GM19452 (cell line): ENCODE measurements at regions not wholly inside any gene's neighbourhood (a gene's known extent, or its start where the extent isn't known, plus 50 kb on each side); places are given as distances from the start of the nearest gene placed in this dataset.

ENCODE experiments used
- ATAC-seq: cut with Tn5 transposase; IDR thresholded peaks from one replicate; pipeline ENCODE4 v1.9.1; 2021; ENCODE audit not compliant: unreplicated experiment

DNA sequence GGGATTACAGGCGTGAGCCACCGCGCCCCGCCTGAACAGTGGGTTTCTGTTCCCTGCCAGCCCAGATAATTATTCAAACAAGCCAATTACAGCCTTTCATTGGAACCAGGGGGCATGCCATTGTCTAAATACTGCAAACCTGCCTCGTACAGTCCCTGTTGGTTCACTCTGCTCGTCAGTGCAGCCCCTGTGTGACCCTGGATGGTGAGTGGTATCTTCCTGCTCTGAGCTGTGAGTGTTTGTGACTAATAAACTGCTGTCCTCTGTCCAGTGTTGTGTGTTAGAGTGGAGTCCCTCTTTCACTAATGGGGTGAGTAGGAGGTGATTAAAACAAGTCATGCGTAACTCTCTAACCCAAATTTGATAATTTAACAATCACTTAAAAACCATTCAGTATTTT is 176.5 kb upstream of the FAM3C start:
- no peak for ATAC-seq

- ATAC-seq, result no peak
Observed at GRCh38 chr7:121570365-121570764, 174.3 kb upstream of the FAM3C start.

- ATAC-seq, result no peak
Observed at GRCh38 chr7:121563177-121563576, 167.1 kb upstream of the FAM3C start.

DNA sequence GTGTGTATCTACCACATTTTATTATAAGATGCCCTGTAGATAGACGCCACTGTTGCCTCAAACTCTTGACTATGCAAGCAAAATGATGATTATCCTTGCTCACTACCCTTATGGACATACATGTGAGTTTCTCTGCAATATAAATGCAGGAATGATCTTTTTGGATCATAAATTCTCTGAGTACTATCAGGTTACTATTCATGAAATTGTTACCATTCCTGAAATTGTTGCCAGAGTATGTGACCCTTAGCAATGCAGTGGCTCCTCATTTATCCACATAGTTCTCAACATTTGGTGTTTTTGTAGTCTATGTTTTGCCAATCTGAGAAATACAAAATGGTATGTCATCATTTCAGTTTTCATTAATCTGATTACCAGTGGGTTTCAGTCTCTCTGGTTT is 166.2 kb upstream of the FAM3C start:
- no peak for ATAC-seq

GRCh38 chr7:121561717-121562116 is 165.6 kb upstream of the FAM3C start:
- ATAC-seq, result no peak

- no peak for ATAC-seq
Observed at GRCh38 chr7:121560267-121560990, 164.3 kb upstream of the FAM3C start.

DNA sequence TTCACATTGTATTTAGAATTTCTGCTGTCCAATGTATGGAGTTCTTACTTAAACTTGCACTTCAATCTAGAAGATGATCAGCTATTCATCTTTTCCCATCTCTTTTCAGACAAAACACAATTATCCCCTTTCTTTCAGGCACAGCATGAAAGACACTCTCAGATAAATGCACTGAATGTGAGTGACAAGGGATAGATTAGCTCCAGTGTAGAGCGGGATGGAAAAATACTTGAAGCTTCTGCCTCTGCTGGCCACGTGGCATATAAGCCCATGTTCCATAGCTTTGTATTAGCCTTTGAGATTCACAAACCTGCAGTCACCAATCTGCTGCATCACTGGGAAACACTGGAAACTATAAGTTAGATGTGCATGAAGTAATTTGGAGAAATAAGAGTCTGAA is 162.2 kb upstream of the FAM3C start:
- no peak for ATAC-seq

DNA sequence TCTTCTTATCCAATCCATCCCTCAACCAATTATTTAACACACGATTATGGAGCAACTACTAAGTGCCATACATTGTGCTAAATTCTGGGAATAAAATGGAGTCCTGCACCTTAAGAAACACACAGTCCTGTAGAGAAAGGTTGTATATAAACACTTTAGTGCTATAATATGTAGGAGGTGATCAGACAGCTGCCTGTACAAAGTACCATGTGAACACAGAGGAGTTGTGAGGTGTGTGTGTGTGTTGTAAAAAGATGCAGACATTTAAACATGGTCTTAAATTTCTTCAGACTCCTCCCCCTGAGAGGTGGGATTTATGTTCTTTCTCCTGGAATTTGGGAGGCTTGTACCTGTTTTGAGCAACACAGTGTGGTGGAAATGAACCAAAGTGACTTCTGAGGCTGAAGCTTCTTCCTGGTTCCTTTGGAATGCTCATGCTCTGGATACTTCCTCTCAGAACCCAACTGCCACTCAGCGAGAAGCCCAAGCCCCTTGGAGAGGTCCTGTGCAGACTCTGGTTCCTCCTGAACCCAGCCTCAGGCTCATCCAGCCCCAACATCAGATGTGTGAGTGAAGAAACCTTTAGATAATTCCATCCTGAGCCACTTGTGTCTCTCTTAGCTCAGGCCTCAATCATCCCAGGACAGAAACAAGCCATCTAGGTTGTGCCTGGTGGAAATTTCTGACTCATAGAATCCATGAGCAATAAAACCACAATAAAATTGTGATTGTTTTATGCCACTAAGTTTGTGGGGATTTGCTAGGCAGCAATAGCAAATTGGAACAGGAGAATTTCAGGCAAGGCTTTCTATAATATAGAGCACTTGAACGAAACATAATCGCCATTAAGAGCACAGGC is 161.2 kb upstream of the FAM3C start:
- no peak for ATAC-seq

GRCh38 chr7:121555558-121555957 is 159.4 kb upstream of the FAM3C start:
- ATAC-seq, result no peak

DNA sequence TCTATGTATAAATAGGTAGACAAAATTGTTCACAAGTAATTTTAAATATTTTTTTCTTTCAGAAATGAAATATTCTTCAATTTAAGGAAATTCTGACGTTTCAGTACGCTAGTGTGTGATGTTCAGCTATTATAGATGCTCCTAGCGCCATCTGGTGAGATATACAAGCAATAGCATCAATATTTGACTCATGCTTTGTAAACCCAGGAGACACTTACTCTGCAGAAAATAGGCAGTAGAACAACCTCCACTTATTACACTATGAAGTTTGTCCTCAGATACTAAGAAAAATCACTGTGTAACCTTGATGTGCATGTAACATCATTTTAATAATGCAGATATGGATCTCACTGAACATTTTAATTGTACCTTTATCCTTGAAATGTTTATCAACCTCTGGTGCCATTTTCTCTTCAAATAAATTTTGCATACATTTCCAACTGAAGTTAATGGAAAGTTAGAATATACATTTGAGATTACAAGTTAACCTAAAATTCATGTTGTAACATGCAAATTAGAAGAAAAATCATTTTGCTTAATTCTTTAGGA is 151.5 kb upstream of the FAM3C start:
- ATAC-seq, result peak; percentile 70

DNA sequence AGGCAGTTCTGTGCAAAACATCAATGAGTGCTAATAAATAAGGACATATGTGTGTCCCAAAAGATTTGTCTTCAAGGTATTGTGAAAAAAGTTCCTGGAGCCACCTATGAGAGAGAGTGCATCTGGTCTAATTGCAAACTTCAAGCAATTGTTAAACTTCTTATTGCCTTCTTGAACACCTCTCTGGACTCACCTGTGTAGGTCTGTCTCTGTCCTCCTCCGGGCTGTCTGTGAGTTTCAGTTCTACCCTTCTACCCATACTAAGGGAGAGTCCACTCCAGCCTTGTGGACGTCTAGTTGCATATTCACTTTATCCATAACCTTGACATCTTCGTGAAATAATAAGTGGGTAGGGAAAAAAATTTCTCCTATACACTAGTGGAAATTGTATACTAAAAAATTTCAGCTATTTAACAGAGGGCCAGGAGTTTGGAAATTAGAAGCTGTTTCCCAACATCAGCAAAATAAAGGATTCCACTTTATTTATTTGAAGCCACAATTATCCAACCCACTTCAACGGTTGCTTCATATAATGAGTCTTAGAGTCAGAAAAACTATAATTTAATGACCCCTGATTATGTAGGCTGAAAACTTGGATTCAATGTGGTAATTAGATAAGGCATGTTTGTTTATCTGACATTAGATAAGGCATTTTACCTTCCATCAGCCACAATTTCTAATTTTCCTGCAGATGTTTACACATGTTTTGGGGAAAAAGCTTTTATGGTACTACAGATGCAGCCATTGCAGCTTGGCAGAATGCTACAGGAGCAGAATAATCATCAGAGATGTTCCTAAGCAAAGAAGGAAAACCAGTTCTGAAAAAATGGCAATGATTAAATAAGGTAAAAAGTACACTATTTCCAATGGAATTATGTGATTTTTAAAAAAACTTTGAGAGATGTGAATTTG is 150.8 kb upstream of the FAM3C start:
- no peak for ATAC-seq

DNA sequence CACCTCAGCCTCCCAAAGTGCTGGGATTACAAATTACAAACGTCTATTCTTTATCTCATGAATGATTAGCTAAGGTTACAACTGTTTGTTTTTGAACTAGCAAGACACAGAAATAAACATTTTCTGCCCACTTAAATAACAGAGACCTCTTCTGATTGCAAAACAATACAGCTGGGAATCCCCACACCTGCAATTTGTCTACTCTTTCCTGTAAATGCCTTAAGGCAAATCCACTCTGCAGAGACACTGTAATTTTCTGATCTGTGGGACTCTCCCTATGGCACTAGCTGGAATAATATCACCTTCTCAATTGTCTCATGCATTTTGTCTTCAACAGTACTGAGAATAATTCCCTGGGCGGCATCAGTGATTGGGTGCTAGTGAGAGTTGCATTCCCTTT is 149.3 kb upstream of the FAM3C start:
- ATAC-seq, result no peak

GRCh38 chr7:121544726-121545125 is 148.6 kb upstream of the FAM3C start:
- ATAC-seq, result peak; percentile 69

GRCh38 chr7:121544238-121544637 is 148.1 kb upstream of the FAM3C start:
- no peak for ATAC-seq

GRCh38 chr7:121541457-121541856 is 145.3 kb upstream of the FAM3C start:
- no peak for ATAC-seq

DNA sequence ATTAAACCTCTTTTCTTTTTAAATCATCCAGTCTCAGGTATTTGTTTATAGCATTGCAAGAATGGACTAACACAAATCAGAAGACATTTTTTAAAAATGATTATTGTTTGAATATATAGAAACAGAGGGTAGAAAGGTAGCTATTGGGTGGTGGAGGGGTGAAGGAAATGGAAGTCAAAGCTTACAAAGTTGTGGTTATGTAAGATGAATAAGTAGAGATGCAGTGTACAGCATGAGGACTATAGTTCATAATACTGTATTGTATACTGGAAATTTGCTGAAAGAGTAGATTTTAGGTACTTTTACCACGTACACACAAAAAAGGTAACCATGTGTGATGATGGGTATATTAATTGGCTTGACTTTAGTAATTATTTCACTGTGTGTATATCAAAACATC is 144.0 kb upstream of the FAM3C start:
- ATAC-seq, result no peak

GRCh38 chr7:121537031-121537430 is 140.9 kb upstream of the FAM3C start:
- no peak for ATAC-seq

DNA sequence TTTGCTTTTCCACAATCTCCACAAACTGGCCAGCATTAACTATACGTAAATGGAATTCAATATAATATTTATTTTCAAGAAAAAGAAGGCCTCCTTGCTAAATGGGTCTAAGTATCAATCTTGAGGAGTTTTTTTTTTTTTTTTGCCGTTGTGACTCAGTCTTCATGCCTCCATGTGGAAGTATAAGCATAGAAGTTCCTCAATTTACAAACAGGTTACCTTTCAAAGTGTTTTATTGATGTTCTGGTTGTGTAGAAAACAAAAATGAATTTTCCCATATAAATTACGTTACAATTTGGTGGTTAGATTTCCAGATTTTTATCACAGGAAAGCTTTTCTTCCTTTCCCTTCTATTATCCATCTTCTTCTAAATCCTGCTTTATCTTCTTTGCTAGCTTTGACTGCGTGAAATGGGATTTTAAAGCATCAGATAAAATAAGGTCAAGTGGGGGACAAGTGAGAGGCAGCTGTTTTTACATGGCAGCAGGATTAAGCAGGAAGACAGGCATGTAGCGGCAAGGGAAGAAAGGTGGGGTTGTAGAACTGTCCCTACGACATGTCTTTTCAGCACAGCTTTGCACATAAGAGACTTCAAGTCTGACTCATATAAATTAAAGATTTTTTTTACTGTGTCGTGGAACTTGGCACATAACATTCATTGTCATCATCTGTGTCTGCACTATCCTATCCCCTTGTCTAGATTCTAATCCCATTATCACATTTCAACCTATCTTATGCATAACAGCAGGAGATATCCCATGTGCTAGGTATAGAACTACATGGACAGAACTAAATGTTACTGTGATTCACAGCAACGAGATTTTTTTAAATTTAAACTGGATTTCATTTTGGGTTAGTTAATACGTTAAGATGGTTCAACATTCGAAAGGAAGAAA is 135.3 kb upstream of the FAM3C start:
- ATAC-seq, result no peak

DNA sequence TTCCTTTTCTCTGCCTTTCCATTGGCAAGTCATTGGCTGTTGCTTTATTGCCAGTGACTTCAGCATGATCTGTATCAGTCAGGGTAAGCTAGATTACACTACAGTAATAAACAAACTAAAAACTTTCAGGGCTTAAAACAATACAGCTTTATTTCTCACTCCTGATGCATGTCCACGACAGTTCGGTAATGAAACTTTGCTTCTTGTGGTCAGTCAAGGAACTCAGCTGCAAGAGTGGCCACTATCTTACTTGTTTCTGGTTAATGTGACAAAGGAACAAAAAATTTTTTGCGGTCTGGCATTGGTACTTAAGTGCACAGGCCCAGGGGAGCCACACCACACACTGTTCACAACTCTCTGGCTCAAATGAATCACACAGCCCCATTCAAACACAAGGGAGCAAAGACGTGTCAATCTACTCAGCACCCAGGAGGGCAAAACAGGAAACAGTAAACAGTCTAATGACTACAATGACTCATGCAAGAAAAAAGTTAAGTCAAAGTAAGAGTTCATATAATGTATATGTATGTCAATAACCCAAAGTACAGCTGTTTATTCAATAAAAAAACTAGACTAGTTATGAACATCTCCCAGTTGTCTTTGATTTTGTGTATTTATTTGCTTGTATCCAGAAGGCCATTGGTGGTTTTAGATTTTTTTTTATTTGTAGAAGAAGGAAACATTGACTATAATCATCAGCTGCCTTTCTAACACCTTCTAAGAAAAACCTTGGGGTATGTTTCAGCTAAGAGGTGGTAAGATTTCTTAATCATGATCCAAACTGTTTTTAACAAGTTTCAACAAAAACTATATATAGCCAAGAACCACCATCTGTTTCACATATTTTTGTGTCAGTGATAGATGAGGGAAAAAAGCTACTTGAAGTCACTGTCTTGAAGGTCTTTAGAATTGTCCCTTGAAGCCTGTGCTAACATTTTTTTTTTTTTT is 134.4 kb upstream of the FAM3C start:
- peak; percentile 99 for ATAC-seq
